GM19239 (cell line): ENCODE measurements at regions not wholly inside any gene's neighbourhood (a gene's known extent, or its start where the extent isn't known, plus 50 kb on each side); places are given as distances from the start of the nearest gene placed in this dataset.

Experiments used
- DNase-seq: peaks from one replicate; pipeline ENCODE4 v3.0.0; 2011; ENCODE audit warnings: low spot score; ENCODE audit not compliant: insufficient read length
- FAIRE-seq: peaks from 2 replicates; lab custom pipeline; 2011; peaks lifted over from hg19 to GRCh38; lab: Jason Lieb, UNC

DNA sequence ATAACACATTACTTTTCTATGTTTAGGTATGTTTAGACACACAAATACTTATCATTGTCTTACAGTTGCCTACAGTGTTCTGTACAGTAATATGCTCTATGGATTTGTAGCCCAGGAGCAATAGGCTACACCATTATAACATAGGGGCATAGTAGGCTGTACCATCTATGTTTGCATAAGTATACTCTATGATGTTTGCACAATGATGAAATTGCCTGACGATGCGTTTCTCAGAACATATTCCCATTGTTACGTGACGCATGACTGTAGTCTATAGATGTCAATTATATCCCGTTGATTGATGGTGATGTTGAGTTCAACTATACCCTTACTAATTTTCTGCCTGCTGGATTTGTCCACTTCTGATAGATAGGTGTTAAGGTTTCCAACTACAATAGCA, 139.4 kb upstream of the PFN2 start:
- DNase-seq (no peak), FAIRE-seq (no peak)

DNA sequence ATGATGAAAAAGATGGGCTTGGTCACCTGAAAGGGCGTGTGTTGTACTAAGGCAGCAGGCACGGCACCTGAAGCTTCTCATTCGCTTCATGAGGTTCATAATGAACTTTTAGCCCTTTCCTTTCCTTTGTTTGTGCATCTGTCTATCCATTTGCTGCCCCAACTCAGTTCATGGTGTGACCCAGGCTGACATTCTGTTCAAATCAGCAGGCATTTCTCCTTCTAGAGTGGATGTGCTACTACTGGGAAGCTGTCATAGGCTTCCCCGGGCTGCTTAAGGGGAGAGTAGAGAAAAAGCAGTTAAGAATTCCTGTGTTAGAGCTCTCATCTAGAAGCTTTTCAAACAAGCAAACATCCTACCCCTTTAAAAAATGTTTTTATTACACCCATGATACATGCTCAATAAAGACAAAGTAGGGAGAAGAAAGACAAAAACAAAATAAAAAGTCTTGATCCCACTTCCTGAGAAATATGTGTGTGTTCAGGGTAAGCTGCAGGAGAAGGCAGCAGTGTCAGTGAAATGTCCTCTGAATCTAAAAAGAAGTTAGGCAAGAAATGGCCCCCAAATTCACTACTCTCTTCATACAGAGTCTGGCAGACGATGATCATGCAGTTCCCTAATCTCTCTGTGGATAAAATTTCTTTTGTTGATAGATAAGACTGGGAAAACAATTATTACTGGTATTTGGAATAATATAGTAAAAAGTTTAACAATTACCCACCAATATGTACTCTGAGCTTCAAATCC, 136.9 kb upstream of the PFN2 start:
- no peak for FAIRE-seq

DNA sequence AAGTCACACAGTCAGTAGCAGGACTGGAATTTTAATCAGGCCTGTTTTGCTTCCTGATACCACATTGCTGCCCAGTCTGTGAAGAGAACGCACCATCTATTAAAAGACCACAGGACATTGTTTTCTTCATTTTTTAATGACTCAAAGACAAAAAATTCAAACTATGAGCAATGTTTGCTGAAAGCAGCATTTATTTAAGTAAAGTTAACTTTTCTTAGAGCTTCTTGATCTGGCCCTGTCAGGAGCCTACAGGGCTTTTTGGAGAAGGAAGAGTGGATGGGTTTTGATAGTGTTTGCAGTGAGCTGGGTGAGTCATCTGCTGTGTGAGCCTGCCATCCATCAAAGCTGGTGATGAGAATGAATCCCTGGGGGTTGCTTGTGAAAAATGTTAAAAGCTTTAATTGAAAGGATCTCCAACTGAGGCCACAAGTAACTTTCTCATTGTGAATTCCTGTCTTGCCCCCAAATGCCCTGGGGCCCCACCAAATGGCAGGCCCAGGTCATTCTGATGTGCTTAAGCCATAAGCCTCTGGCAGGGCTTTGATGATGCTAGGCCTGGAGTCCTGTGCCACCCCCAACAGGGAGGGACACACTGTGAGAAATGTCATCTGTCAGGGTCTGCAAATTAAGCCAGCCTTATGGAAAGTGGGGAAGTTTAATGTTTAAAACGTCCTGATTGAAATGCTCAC, 136.2 kb upstream of the PFN2 start:
- FAIRE-seq = no peak
- DNase-seq = no peak

More for the DNA sequence above, 136.9 kb upstream of the PFN2 start:
- DNase-seq = no peak

DNA sequence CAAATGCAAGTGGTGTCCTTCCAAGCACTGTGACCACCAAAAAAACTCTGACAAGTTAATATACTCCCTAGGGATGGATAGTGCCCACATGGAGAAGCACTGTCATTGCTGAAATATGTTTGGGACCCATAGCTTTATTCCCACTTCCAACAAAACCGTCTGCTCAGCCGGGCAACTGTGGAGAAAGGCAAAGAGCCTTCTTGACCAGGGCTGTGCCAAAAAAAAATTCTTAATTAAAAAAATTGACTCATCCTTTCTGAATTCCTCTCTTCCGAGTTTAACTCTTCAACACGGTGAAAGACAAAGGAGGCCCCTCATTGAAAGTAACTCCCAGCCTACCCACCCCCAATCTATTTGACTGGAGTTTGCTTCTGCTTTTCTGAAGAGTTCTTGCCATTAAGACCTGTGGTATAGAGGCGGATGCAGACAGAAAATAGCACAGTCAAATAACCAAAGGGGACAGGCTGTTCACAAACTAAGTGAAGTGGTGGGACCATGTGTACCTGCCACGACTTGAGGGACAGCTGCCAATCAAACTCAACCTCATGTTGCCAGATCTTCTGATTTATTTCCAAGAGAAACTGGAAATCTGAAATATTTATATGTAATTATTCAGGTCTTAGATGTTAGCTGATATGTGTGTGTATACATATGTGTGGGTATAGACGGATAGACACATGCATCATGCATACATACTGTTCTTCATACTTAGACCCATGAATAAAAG, 135.4 kb upstream of the PFN2 start:
- FAIRE-seq = no peak
- no peak for DNase-seq

DNA sequence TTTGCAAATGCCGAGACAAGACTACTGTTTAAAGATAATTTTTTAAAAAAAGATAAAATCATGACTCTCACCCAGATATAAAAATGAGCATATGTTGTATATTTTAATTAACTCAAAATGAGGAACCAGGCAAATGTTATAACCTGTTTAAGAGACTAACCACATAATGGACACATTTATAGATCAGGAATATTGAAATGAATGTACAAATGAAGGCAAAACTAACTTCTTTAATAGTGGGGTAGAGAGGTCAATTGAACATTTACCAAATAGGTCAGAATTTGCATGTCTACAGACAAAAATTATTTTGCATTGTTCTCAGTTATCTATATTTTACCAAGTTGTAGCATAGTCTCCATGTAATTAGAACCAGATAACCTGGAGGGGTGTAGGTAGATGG, 134.3 kb upstream of the PFN2 start:
- FAIRE-seq (no peak), DNase-seq (no peak)

DNA sequence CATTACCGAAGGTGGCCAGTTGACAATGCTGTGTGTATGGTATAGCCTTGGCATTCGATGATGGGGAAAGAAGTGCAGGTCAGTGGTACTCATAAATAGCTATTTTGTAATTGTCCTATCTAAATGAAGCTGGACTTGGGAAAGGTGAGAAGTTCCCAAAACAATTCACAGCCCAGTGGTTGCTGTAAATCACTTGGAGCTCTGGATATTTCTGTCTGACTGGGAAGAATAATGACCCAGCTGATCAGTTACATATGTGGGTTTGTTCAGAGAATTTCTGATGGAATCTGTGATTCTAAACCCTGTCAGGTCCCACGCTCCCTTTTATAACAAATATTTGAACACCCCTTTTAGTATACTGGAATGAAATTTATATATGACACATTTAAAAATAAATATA, 133.9 kb upstream of the PFN2 start:
- DNase-seq (no peak), FAIRE-seq (no peak)

DNA sequence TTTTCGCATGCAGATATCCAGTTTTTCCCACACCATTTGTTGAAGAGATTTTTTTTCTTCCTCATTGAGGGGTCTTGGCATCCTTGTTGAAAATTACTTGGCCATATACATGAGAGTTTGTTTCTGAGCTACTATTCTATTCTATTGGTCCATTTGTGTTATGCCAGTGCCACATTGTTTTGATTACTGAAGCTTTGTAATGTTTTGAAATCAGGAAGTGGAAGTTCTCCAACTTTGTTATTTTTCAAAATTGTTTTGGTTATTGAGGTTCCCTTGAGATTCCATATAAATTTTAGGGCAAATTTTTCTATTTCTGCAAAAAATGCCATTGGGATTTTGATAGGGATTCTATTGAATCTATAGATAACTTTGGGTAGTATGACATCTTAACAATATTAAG, 130.3 kb upstream of the PFN2 start:
- no peak for FAIRE-seq
- DNase-seq = no peak

DNA sequence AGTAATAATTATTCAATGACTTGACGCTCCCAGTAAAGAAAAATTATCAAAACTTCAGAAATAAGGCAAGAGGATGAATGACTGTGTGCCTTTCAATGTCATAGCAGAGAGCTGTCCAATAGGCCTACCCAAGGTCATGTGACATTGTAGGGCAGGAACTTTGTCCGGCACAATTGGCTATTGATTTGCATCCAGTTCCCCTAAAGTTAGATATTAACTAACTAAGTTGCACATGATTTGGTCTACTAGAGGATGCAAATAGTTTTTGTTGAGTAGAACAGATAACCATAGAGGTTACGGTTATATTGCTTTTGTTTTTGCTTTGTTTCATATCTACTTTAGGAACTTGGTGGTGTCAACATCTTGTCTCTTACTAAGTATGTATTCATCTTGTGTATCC, 127.9 kb upstream of the PFN2 start:
- FAIRE-seq (no peak), DNase-seq (no peak)

DNA sequence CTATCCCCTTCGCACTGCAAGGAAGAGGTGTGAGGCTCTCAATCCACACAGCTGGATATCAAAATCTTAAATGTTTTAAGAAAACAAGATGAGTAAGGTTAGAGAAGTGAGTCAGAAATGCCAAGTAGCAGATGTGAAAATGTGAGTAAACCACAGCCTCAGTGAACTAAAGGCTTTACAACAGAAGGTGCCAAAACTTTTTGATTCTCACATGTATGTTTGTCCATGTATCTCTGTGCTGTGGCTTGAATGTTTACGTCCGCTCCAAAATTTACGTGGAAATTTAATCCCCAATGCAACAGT, 126.8 kb upstream of the PFN2 start:
- no peak for DNase-seq
- no peak for FAIRE-seq

DNA sequence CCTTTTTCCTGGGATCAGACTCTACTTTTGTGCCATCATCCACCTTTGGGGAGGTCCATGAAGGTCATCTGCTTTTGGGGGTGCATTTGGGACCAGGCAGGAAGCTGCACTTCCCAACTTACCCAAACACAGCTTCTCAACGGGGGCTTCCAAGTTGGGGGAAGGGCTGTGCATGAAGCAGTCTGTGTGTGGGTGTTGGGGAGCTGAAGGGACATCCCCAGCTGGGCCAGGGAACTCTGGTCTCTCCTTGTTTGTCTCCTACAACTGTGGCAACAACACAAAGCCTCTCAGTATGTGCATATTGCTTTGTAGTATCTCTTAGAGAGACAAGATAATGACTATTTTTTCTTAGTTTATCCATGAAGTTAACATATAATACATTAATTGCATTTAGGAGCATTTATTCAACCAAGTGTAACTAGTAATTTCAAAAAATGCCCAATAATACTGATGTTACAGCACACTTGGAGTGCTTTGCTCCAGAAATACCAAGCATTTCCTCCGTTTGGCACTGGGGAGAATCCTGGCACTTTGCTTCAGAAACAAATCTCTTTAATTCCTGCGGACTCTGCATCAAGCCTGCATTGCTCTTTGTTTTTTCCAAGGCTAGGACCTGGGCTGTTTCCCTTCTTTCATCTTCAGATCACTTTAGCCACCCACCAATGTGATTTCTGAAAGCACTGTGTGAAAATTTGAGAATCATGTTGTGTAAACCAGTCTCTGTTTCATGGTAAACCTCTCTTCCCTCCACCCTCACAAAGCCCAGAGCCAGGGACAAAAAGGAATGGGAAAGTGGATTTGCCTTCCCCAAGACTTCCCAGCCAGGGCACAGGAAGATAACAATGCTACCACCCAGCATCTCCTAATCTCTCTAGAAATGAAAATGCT, 126.2 kb upstream of the PFN2 start:
- FAIRE-seq (no peak), DNase-seq (no peak)

DNA sequence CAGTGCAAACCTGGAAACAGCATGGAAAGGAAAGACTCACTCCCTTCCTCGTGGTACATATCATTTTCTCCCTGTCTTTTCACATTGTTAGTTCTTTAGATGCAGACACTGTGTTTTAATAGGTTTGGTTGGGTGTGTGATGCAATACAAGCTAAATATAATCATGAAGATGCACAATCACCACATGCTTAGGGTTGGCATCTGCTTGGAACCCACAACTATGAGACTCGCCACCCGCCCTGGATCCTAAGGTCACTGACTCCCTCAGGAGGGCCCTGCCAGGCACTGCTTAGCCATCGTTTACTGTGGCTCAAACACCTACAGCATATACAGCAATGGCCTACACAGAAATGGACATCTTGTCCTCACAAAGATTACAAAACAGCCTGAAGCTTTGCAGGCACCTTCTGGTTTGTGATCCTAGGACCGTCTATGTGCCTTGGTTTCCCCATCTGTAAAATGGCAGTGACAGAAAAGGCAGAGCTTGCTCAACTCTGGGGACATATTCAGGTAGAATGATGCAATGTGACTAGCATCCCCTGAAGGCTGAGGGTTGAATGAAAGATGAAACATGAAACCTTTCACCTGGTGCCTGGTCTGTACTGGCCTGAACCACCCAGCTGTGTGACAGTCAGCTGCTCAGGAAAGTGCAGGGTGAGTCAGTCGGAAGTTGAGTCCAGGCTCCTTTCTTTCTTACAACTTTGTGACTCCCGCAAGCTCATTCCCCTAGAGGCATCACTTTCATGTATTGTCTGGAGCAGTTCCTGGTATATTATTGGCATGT, 123.6 kb upstream of the PFN2 start:
- DNase-seq = no peak
- FAIRE-seq = no peak

DNA sequence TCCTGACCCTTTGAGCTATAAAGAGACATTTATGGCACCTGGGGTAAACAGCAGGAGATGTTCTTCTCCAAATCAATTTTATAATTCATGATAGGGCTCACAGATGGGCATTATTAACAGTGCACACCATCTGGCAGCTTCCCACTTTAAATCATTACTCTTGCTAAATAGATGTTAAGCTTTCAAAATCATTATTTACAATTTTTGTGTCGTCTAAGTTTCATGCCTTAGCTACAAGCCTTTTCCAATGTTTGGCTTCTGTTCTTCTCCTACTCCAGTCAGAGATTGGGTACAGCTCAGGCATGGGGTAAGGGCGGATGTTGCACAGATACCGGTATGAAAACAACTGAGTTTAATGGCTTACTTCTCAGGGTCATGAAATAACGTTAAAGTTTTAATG, 120.9 kb upstream of the PFN2 start:
- DNase-seq = no peak
- FAIRE-seq = no peak

DNA sequence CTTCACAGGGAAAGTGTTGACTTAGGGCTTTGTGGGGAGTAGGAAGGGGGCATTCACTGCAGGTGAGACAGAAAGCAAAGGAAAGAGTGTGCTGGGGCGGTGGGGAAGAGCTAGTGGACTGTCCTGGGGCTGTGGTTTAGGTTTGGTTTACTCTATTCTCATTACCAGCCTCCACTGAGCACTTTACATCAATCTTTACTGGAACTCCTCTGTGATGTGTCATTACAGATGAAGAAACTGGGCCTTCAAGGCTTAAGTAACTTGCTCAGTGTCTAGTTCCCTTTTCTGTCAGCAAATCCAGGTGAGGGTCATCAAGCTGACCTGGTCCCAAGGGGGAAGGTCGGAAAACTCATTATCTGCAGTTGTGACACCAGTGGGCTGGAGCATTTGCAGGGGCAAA, 120.2 kb upstream of the PFN2 start:
- DNase-seq = no peak
- FAIRE-seq = no peak

DNA sequence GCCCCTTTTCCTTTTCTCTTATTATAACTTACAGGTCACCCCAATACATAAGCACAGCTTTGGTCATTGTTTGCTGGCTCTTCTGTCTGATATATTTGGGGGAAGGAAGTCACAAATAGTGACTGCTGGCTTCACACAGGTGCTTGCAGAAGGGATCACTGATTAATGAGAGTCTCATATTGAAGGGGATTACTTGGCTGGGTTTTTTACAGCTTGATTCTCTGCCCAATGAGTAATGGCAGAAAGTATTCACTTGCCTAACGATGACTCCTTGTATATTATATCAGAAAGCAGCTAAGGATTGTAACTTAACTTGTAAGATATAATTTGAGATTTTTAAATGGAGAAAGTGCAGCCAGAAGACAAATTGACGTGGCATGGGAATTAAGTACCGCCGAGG, 119.3 kb upstream of the PFN2 start:
- DNase-seq = no peak
- no peak for FAIRE-seq

DNA sequence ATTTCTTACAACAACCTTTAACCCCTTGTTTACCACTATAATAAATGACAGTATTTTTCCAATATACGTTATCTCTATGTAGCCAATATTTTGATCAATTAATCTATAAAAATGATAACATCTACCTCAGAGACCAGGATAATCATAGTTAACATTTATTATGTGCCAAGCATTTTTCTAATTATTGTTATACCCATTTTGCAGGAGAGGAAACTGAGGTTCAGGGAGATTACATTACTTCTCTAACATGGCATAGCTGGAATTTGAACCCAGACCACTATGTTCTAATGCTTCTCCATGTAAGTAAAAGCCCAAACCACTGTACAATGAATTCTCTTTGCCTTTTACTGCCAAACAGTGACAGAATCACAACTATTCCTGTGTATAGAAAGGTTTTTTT, 113.4 kb upstream of the PFN2 start:
- no peak for DNase-seq
- no peak for FAIRE-seq

DNA sequence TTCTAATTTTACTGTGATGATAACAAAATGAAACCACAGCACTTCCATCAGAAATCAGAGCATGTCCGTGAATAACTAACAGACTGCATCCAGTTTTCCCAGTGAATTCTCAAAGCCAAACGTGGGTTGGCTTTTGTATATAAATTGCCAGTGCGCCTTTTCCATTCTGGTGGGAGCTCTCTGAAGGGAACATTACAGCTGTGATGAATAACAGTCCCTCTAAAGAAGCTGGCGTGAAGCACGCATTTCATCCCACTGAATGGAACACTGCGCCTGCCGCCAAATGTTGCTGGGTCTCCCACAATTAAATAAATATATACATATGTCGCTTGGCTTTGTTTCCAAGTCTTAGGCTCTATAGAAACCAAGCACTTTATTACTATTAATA, 113.0 kb upstream of the PFN2 start:
- DNase-seq = no peak
- no peak for FAIRE-seq

DNA sequence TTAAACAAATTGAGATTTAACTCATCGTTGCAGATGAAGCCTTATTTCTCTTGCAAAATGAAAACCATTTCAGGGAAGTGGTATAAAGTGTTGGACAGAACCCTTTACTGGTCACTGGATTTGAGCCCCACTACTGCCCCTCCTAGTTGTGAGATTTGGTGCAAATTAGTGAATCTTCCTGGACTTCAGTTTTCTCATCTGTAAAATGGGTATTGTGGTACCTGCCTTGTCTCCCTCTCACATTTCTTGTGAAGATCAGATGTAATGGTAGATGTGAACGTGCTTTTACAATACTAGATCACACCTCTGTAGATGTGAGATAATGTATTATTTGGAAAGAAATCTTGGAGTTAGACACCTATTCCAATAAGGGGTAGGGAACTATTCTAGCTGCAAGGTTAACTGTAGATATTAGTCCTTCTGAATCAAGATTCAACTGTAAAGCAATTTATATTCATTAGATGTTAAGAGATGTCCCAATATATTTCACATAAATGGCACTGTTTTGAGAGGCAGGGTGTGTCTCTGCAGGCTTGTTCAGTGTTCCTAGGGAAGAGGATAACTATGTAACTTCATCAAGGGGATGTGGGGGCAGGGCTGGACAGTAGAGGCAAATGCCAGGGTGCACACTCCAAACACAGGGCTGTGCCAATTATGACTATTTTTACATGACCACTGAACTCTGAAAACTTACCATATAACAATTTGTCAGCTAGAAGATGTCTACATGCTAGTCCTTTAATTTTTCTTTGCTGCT, 112.4 kb upstream of the PFN2 start:
- FAIRE-seq (no peak), DNase-seq (no peak)

DNA sequence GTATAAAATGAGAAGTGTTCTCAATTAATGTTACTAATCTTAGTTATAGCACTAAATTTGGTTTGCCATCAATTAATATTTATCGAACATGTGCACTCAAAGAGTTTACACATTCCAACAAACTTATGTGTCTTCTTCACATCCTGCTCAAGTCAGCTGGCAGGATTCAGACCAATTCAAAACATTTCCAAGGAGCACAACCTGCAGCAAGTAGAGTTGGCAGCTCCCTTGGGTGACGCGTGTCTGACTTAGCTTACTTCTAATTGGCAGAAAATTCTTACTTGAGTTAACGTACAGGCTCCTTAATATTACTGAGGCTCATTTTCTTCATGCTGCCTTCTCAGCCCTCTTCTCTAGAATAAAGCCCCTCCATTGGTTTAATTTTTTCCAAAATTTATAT, 110.4 kb upstream of the PFN2 start:
- DNase-seq (no peak), FAIRE-seq (no peak)

DNA sequence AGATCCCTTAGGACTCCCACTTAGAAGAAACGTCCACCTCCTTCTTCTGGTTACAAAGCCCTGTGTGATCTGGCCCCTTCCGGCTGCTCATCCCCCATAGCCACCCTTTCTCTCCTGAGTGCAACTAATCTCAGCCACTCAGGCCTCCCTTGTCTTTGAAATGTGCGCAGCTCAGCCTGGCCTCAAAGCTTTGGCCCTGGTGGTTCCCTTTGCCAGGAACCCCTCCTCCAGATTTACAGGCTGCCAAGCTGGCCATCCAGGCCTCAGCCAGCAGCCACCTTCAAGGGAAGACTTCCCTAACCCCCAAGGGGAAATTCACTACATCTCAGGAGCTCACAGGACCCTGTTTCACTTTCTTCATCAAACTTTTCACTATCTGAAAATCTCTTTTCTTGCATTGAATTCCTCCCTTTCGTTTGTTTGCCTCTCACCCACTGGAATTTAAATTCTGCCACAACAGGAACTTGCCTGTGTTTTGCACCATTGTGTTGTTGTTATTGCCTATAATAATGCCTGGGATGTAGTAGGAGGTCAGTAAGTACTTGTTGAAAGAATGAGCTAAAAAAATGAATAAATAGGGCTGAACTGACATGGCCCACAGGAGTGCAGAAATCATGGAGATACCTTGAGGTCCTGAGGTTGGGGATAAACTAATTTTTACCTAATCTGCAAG, 109.5 kb upstream of the PFN2 start:
- FAIRE-seq = no peak

More for the DNA sequence above, 109.5 kb upstream of the PFN2 start:
- no peak for DNase-seq
